ENCODE measurements at regions not wholly inside any gene's neighbourhood (a gene's known extent, or its start where the extent isn't known, plus 50 kb on each side); places are given as distances from the start of the nearest gene placed in this dataset.
"Not testable (repeated sequence)": the region's sequence is repeated elsewhere in the genome, so short reads cannot be mapped to it uniquely, and the experiment has no call there.

DNA sequence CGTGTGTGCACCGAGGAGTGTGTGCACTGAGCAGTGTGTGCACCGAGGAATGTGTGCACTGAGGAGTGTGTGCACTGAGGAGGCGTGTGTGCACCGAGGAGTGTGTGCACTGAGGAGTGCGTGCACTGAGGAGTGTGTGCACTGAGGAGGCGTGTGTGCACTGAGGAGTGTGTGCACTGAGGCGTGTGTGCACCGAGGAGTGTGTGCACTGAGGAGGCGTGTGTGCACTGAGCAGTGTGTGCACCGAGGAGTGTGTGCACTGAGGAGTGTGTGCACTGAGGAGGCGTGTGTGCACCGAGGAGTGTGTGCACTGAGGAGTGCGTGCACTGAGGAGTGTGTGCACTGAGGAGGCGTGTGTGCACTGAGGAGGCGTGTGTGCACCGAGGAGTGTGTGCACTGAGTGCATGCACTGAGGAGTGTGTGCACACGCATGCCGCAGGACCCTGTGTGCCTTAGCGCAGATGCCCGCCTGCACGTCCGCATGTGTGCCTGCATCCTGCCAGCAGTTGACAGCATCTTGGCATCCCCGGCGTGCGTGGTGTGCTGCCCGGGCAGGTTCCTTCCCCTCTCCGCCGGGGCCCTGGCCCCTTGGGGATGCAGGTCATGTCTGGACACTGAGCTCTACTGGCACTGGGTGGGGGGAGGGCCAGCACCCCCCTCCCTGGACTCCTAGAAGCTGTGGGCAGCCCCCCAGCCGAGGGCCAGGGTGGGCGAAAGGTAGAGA, 55.6 kb upstream of the NOTCH1 start:
- H3K9me3 ChIP-seq (ENCODE audit: control insufficient read depth, insufficient read depth, low read depth, low read length); intact Hi-C loops (cut with micrococcal nuclease; ENCODE audit: unreplicated experiment); in situ Hi-C loops (cut with HindIII; ENCODE audit: low pct_unique_long_range_greater_than_20kb, low sequenced_read_pairs); ATAC-seq; POLR2A ChIA-PET; H3K27ac ChIP-seq (ENCODE audit: low read length); H3K4me3 ChIP-seq (ENCODE audit: low read depth in 2 of 2, low read length in 2 of 2); BruUV-seq (replicated peaks); DNase-seq (ENCODE audit: low read depth, low spot score); H3K36me3 ChIP-seq (ENCODE audit: control insufficient read depth, insufficient read depth, low read length); H3K4me1 ChIP-seq (ENCODE audit: control insufficient read depth, insufficient read depth, low read length); H3K27me3 ChIP-seq (ENCODE audit: control insufficient read depth, insufficient read depth, low read length); CTCF ChIA-PET: not testable (repeated sequence)

DNA sequence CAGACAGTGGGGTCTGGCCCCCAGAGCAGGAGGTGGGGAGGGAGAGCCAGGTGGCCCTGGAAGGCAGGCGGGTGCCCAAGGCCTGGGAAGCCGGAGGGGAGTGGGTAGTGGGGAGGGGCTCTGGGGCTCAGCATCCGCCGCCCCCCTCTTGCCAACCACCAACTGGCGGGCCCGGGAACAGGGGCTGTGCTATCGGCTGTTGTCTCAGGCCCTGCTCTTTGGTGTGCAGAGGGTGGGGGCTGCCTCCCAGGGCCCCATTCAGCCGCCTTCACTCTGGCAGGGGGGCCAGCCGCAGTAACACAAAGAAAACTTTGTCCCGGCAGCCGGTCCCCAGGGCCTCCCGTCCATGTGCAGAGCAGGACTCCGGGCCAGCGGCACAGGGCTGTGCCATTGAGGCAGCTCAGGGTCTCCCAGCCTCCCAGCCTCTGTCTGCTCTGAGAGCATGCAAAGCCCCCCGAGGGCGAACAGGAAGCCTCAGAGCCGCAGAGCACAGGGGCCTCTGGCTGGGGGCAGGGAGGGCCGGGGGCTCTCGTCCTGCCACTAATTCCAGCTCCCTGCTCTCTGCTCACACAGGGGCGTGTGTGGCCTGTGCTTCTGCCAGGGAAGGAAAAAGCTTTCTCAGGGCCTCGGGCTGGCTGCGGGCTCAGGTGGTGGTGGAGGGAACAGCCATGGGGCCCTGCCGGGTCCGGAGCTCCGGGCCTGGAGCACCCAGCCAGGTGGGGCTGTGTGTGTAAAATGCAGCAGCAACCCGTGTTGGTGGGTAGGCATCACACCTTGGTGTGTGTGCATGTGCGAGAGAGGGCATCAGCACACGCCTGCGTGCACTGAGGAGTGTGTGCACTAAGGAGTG, 54.2 kb upstream of the NOTCH1 start:
- ChIA-PET CTCF (no interaction called here), POLR2A (no interaction called here)
- Histone ChIP-seq H3K27me3 (ENCODE audit: control insufficient read depth, insufficient read depth, low read length) (no peaks in the 10 kb centered on the region), H3K4me3 (ENCODE audit: low read depth in 2 of 2, low read length in 2 of 2) (no peak overlapping the region), H3K27ac (ENCODE audit: low read length) (no peak overlapping the region), H3K9me3 (ENCODE audit: control insufficient read depth, insufficient read depth, low read depth, low read length) (no peaks in the 10 kb centered on the region), H3K4me1 (ENCODE audit: control insufficient read depth, insufficient read depth, low read length) (no peaks in the 10 kb centered on the region; the same call in 1 of the 2 replicates), H3K36me3 (ENCODE audit: control insufficient read depth, insufficient read depth, low read length) (no peaks in the 10 kb centered on the region)
- no TSS peak for BruUV-seq (replicated peaks)
- in situ Hi-C loops (cut with HindIII; ENCODE audit: low pct_unique_long_range_greater_than_20kb, low sequenced_read_pairs): no loop called here
- DNase-seq (ENCODE audit: low read depth, low spot score): no peak
- no peak for TF ChIP-seq TCF7L2 (IDR thresholded peaks at IDR 0.05; ENCODE audit: low read depth, low read length)
- TF ChIP-seq, protein P1, sequence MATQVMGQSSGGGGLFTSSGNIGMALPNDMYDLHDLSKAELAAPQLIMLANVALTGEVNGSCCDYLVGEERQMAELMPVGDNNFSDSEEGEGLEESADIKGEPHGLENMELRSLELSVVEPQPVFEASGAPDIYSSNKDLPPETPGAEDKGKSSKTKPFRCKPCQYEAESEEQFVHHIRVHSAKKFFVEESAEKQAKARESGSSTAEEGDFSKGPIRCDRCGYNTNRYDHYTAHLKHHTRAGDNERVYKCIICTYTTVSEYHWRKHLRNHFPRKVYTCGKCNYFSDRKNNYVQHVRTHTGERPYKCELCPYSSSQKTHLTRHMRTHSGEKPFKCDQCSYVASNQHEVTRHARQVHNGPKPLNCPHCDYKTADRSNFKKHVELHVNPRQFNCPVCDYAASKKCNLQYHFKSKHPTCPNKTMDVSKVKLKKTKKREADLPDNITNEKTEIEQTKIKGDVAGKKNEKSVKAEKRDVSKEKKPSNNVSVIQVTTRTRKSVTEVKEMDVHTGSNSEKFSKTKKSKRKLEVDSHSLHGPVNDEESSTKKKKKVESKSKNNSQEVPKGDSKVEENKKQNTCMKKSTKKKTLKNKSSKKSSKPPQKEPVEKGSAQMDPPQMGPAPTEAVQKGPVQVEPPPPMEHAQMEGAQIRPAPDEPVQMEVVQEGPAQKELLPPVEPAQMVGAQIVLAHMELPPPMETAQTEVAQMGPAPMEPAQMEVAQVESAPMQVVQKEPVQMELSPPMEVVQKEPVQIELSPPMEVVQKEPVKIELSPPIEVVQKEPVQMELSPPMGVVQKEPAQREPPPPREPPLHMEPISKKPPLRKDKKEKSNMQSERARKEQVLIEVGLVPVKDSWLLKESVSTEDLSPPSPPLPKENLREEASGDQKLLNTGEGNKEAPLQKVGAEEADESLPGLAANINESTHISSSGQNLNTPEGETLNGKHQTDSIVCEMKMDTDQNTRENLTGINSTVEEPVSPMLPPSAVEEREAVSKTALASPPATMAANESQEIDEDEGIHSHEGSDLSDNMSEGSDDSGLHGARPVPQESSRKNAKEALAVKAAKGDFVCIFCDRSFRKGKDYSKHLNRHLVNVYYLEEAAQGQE (IDR thresholded peaks at IDR 0.05; ENCODE audit: insufficient read depth in 1 of 2, low read depth in 2 of 2, low read length in 1 of 2): no peak
- TF ChIP-seq, protein P2, sequence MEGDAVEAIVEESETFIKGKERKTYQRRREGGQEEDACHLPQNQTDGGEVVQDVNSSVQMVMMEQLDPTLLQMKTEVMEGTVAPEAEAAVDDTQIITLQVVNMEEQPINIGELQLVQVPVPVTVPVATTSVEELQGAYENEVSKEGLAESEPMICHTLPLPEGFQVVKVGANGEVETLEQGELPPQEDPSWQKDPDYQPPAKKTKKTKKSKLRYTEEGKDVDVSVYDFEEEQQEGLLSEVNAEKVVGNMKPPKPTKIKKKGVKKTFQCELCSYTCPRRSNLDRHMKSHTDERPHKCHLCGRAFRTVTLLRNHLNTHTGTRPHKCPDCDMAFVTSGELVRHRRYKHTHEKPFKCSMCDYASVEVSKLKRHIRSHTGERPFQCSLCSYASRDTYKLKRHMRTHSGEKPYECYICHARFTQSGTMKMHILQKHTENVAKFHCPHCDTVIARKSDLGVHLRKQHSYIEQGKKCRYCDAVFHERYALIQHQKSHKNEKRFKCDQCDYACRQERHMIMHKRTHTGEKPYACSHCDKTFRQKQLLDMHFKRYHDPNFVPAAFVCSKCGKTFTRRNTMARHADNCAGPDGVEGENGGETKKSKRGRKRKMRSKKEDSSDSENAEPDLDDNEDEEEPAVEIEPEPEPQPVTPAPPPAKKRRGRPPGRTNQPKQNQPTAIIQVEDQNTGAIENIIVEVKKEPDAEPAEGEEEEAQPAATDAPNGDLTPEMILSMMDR (IDR thresholded peaks at IDR 0.05): no peak
- no peak for TF ChIP-seq SIN3A (IDR thresholded peaks at IDR 0.05; ENCODE audit: borderline replicate concordance, insufficient read depth, low read depth, low read length)
- TF ChIP-seq POLR2AphosphoS5 (IDR thresholded peaks at IDR 0.05; ENCODE audit: low read depth, low read length): no peak
- ATAC-seq: no peak
- intact Hi-C loops (cut with micrococcal nuclease; ENCODE audit: unreplicated experiment): no loop called here

DNA sequence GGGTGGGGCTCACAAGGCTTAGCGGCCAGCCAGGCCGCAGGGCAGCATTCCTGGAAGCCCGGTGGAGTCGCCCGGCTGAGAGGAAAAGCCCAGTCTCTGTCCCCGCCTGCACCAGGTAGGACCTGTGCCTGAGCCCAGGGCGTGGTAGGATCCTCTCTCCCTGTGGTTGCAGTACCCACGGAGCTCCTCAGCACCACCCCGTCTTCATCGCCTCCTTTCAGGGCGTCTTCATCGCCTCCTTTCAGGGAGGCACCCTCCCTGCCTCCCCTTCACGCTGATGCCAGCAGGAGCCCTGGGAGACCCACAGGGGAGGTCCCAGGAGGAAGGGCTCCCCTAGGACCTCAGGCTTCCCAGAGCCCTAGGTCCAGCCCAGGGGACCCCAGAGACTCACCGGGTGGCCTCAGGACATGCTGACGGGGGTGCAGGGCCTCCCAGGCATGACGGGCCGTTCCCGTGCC, 53.3 kb upstream of the NOTCH1 start:
- Histone ChIP-seq H3K36me3 (ENCODE audit: control insufficient read depth, insufficient read depth, low read length) (no peaks in the 10 kb centered on the region), H3K27ac (ENCODE audit: low read length) (no peak overlapping the region), H3K9me3 (ENCODE audit: control insufficient read depth, insufficient read depth, low read depth, low read length) (no peaks in the 10 kb centered on the region), H3K4me1 (ENCODE audit: control insufficient read depth, insufficient read depth, low read length) (no peaks in the 10 kb centered on the region; the same call in 1 of the 2 replicates), H3K27me3 (ENCODE audit: control insufficient read depth, insufficient read depth, low read length) (no peaks in the 10 kb centered on the region), H3K4me3 (ENCODE audit: low read depth in 2 of 2, low read length in 2 of 2) (no peak overlapping the region)
- ATAC-seq (no peak), DNase-seq (ENCODE audit: low read depth, low spot score) (no peak)
- BruUV-seq (replicated peaks): no TSS peak
- intact Hi-C loops (cut with micrococcal nuclease; ENCODE audit: unreplicated experiment) (no loop called here), in situ Hi-C loops (cut with HindIII; ENCODE audit: low pct_unique_long_range_greater_than_20kb, low sequenced_read_pairs) (no loop called here)
- TF ChIP-seq, protein P1 (IDR thresholded peaks at IDR 0.05; ENCODE audit: insufficient read depth in 1 of 2, low read depth in 2 of 2, low read length in 1 of 2): no peak
- TF ChIP-seq SIN3A (IDR thresholded peaks at IDR 0.05; ENCODE audit: borderline replicate concordance, insufficient read depth, low read depth, low read length): no peak
- no peak for TF ChIP-seq POLR2AphosphoS5 (IDR thresholded peaks at IDR 0.05; ENCODE audit: low read depth, low read length)
- TF ChIP-seq, protein P2 (IDR thresholded peaks at IDR 0.05): no peak
- no peak for TF ChIP-seq TCF7L2 (IDR thresholded peaks at IDR 0.05; ENCODE audit: low read depth, low read length)
- CTCF ChIA-PET: no interaction called here
- POLR2A ChIA-PET: no interaction called here

All from Panc1 (cell line).